B cell (primary cell): ENCODE measurements at regions not wholly inside any gene's neighbourhood (a gene's known extent, or its start where the extent isn't known, plus 50 kb on each side); places are given as distances from the start of the nearest gene placed in this dataset.

Experiments used
- ATAC-seq: fragments of 200-7000 bp; cut with Tn5 transposase; one replicate; pipeline ENCODE4 v1.10.0; 2021; ENCODE audit warnings: low read depth, mild to moderate bottlenecking, moderate number of reproducible peaks, moderate library complexity
- CTCF ChIA-PET: fragments of 350-600 bp; sonication (Branson Sonifier 250); formaldehyde crosslinking; loops from one replicate; lab custom pipeline; 2021; ENCODE audit warnings: antibody characterized with exemption, inconsistent platforms; lab: Charles Lee
- POLR2A ChIA-PET: fragments of 350-600 bp; sonication (Branson Sonifier 250); formaldehyde crosslinking; loops from one replicate; lab custom pipeline; 2021; ENCODE audit warnings: antibody characterized with exemption; lab: Charles Lee
- DNase-seq: peaks from one replicate; pipeline ENCODE4 v3.0.0; 2013
- H2AFZ ChIP-seq: 2 replicates; pipeline ENCODE4 v1.6.1; 2012; ENCODE audit warnings: mild to moderate bottlenecking, low read depth, low read length; ENCODE audit not compliant: insufficient read depth, poor library complexity, severe bottlenecking
- H3K27ac ChIP-seq, 2 donors: 1 replicate in 1 of 2; 2 replicates in 1 of 2; pipeline ENCODE4 v1.5.1; 2012 to 2013; ENCODE audit warnings: low read length in 2 of 2, mild to moderate bottlenecking in 2 of 2, moderate library complexity in 1 of 2
- H3K27me3 ChIP-seq, 4 experiments: fragments of 200-600 bp in 1 of 4; sonication (generic) in 1 of 4; replicated peaks in 1 of 4; 1 replicate in 2 of 4; 2 replicates in 2 of 4; pipeline versions ENCODE4 v1.6.1 to v1.7.0; 2013 to 2016; ENCODE audit warnings: low read length in 3 of 4, mild to moderate bottlenecking in 2 of 4, mixed read lengths in 1 of 4, moderate library complexity in 1 of 4; ENCODE audit not compliant: insufficient read depth in 4 of 4, control insufficient read depth in 3 of 4; ENCODE audit errors: control extremely low read depth in 1 of 4
- H3K36me3 ChIP-seq, 2 experiments: replicated peaks in 1 of 2; 1 replicate in 1 of 2; 2 replicates in 1 of 2; pipeline versions ENCODE4 v1.6.1 to v1.7.1; 2013; ENCODE audit warnings: low read length in 1 of 2; ENCODE audit not compliant: insufficient read depth in 2 of 2, control insufficient read depth in 1 of 2; ENCODE audit errors: control extremely low read depth in 1 of 2, extremely low read depth in 1 of 2
- H3K4me1 ChIP-seq, 2 donors: fragments of 200-600 bp in 1 of 2; sonication (generic) in 1 of 2; 1 replicate in 1 of 2; 2 replicates in 1 of 2; pipeline versions ENCODE4 v1.5.1 to v1.6.1; 2013 to 2017; ENCODE audit warnings: low read length in 2 of 2; ENCODE audit not compliant: control insufficient read depth in 2 of 2, insufficient read depth in 2 of 2
- H3K4me2 ChIP-seq: replicated peaks from 2 replicates; pipeline ENCODE3; 2012; ENCODE audit warnings: mild to moderate bottlenecking, low read depth, low read length; ENCODE audit not compliant: poor library complexity, severe bottlenecking
- H3K4me3 ChIP-seq, 5 experiments: fragments of 200-600 bp in 1 of 5; sonication (generic) in 1 of 5; 1 replicate in 3 of 5; 2 replicates in 2 of 5; pipeline versions ENCODE4 v1.5.1 to v1.7.0; 2011 to 2016; ENCODE audit warnings: low read length in 4 of 5, mild to moderate bottlenecking in 4 of 5, low read depth in 2 of 5, control low read depth in 1 of 5, moderate library complexity in 1 of 5; ENCODE audit not compliant: insufficient read depth in 1 of 5; ENCODE audit errors: control extremely low read depth in 1 of 5, extremely low read depth in 1 of 5
- H3K79me2 ChIP-seq: fragments of 200-600 bp; sonication (generic); one replicate; pipeline ENCODE4 v1.6.0; 2016; ENCODE audit warnings: low read length; ENCODE audit not compliant: control insufficient read depth, insufficient read depth
- H3K9ac ChIP-seq: fragments of 200-600 bp; sonication (generic); 2 replicates; pipeline ENCODE4 v1.6.1; 2017; ENCODE audit warnings: mild to moderate bottlenecking, low read length, moderate library complexity
- H3K9me3 ChIP-seq, 3 donors: one replicate each; pipeline versions ENCODE4 v1.6.1 to v1.7.1; 2013; ENCODE audit warnings: low read length in 2 of 3; ENCODE audit not compliant: control insufficient read depth in 2 of 3, insufficient read depth in 1 of 3; ENCODE audit errors: control extremely low read depth in 1 of 3
- H4K20me1 ChIP-seq: 2 replicates; pipeline ENCODE4 v1.6.0; 2012; ENCODE audit warnings: mild to moderate bottlenecking, low read length; ENCODE audit not compliant: insufficient read depth, control insufficient read depth, poor library complexity, severe bottlenecking
- H3K27ac Mint-ChIP-seq: one replicate; pipeline ENCODE4 v1.8.0; 2021; ENCODE audit warnings: mixed read lengths
- H3K27me3 Mint-ChIP-seq: one replicate; pipeline ENCODE4 v1.8.0; 2021; ENCODE audit warnings: mixed read lengths
- H3K4me1 Mint-ChIP-seq: one replicate; pipeline ENCODE4 v1.8.0; 2021; ENCODE audit warnings: mixed read lengths
- H3K4me3 Mint-ChIP-seq: one replicate; pipeline ENCODE4 v1.8.0; 2021; ENCODE audit warnings: mixed read lengths
- H3K9me3 Mint-ChIP-seq: one replicate; pipeline ENCODE4 v1.8.0; 2022; ENCODE audit warnings: mixed read lengths; ENCODE audit not compliant: insufficient read depth
- CTCF ChIP-seq: fragments of 200-600 bp; IDR thresholded peaks from one replicate; pipeline ENCODE4 v1.8.0; 2022; ENCODE audit warnings: antibody characterized with exemption, mild to moderate bottlenecking
- EZH2 ChIP-seq: IDR thresholded peaks from 2 replicates; pipeline ENCODE4 v1.6.1; 2012; ENCODE audit warnings: borderline replicate concordance, low read depth, mild to moderate bottlenecking, moderate library complexity, low read length; ENCODE audit not compliant: insufficient read depth, poor library complexity, severe bottlenecking
- WGBS: methylation state at CpG from one replicate; pipeline ENCODE4 v1.1.5; 2013; ENCODE audit warnings: missing lambda C conversion rate; ENCODE audit not compliant: insufficient coverage; 5-methylcytosine and 5-hydroxymethylcytosine counted together
- intact Hi-C: fragments of 100-400 bp; cut with micrococcal nuclease; formaldehyde crosslinking; loops from one replicate; pipeline ENCODE4 v1.10.0; 2022

DNA sequence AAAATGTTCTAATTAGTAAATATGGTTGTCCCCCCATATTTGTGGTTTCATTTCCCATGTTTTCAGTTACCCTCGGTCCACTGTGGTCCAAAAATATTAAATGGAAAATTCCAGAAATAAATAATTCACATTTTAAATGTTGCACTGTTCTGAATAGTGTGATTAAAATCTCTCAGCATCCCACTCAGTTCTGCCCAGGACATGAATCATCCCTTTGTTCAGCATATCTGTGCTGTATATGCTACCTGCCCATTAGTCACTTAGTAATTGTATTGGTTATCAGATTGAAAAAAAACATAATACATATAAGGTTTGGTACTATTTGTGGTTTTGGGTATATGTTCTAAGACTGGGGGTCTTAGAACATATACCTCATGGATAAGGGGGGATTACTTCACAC is 55.1 kb upstream of the NXF3 start:
- H3K4me2 ChIP-seq = no peak overlapping the region
- Mint-ChIP-seq H3K4me3 (no peak overlapping the region), H3K4me1 (no peaks in the 10 kb centered on the region), H3K27me3 (peaks cover 4% of the 10 kb centered on the region), H3K27ac (no peak overlapping the region), H3K9me3 (no peaks in the 10 kb centered on the region)
- DNase-seq (no peak), ATAC-seq (no peak)
- intact Hi-C loops = no loop called here
- no peak overlapping the region for H3K27ac ChIP-seq
- no peaks in the 10 kb centered on the region for H3K27me3 ChIP-seq
- H3K79me2 ChIP-seq = no peaks in the 10 kb centered on the region
- H3K36me3 ChIP-seq = no peaks in the 10 kb centered on the region
- ChIA-PET POLR2A (no interaction called here), CTCF (no interaction called here)
- H4K20me1 ChIP-seq = no peaks in the 10 kb centered on the region
- TF ChIP-seq CTCF (no peak), EZH2 (no peak)
- H3K4me3 ChIP-seq = no peak overlapping the region
- H3K4me1 ChIP-seq = no peaks in the 10 kb centered on the region
- no CpG with 5 or more reads among the region's 1 CpG for WGBS
- H3K9me3 ChIP-seq = no peaks in the 10 kb centered on the region
- no peak overlapping the region for H2AFZ ChIP-seq
- no peak overlapping the region for H3K9ac ChIP-seq
